Peyer's patch (tissue), 4 donors: ENCODE measurements at regions not wholly inside any gene's neighbourhood (a gene's known extent, or its start where the extent isn't known, plus 50 kb on each side); places are given as distances from the start of the nearest gene placed in this dataset.

Source experiments
- DNase-seq, 3 donors: peaks; one replicate each; pipeline ENCODE4 v3.0.0-alpha.2; 2017 to 2019
- H3K27ac ChIP-seq, 4 donors: fragments of 200-600 bp; sonication (generic); one replicate each; pipeline ENCODE4 v1.5.1; 2016 to 2019
- H3K27me3 ChIP-seq, 2 donors: fragments of 200-600 bp; sonication (generic); one replicate each; pipeline ENCODE4 v1.5.1; 2019
- H3K36me3 ChIP-seq, 3 donors: fragments of 200-600 bp; sonication (generic); one replicate each; pipeline ENCODE4 v1.5.1; 2016 to 2019
- H3K4me1 ChIP-seq, 4 donors: fragments of 200-600 bp; sonication (generic); one replicate each; pipeline ENCODE4 v1.5.1; 2016 to 2019
- H3K4me3 ChIP-seq, 4 donors: fragments of 200-600 bp; sonication (generic); 1 replicate in 3 of 4; 2 replicates in 1 of 4; pipeline ENCODE4 v1.5.1; 2016 to 2019; ENCODE audit warnings: mild to moderate bottlenecking in 1 of 4
- H3K9me3 ChIP-seq, 4 donors: fragments of 200-600 bp; sonication (generic); one replicate each; pipeline ENCODE4 v1.5.1; 2016 to 2019; ENCODE audit warnings: mild to moderate bottlenecking in 1 of 4
- CTCF ChIP-seq, 6 experiments: fragments of 450-650 bp in 4 of 6; fragments of 200-600 bp in 2 of 6; sonication (generic) in 1 of 6; IDR thresholded peaks; one replicate each; pipeline ENCODE4 v1.5.1; 2017 to 2019; ENCODE audit warnings: antibody characterized with exemption in 6 of 6, mild to moderate bottlenecking in 3 of 6, moderate library complexity in 1 of 6
- POLR2A ChIP-seq, 2 donors: fragments of 450-650 bp; IDR thresholded peaks; one replicate each; pipeline ENCODE4 v1.5.1; 2017; ENCODE audit warnings: antibody characterized with exemption in 2 of 2, mild to moderate bottlenecking in 2 of 2, moderate library complexity in 2 of 2

DNA sequence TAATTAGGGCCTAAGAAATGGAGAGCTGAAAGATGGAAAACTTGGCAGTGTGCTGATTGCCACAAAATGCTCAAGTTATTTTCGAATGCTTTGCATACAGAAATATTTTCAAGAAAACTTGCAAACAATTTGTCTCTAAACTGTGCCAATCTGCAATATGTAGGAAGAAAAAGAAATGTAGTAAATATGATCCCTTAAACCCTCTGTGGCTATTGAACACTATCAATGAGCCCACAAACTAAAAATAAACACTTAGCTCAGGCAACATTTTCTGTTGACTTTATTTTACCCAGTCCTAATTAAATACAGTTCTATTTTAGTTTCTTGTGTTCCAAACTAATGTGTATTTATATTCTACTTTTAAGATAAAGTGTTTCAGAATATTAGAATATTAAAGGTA, 342.1 kb downstream of the SEMA3D start:
- Histone ChIP-seq H3K9me3 (no peaks in the 10 kb centered on the region), H3K27me3 (no peaks in the 10 kb centered on the region), H3K4me1 (no peaks in the 10 kb centered on the region)

GRCh38 chr7:84841809-84842208, 345.0 kb downstream of the SEMA3D start:
- no peaks in the 10 kb centered on the region for H3K9me3 ChIP-seq
- no peak overlapping the region for H3K27ac ChIP-seq
- H3K4me1 ChIP-seq = no peaks in the 10 kb centered on the region
- DNase-seq = no peak
- no peaks in the 10 kb centered on the region for H3K36me3 ChIP-seq
- H3K4me3 ChIP-seq = no peak overlapping the region
- no peak for TF ChIP-seq POLR2A (IDR thresholded peaks at IDR 0.05)
- no peak for TF ChIP-seq CTCF (IDR thresholded peaks at IDR 0.05)
- no peaks in the 10 kb centered on the region for H3K27me3 ChIP-seq

More for the DNA sequence above, 342.1 kb downstream of the SEMA3D start:
- Histone ChIP-seq H3K36me3 (no peaks in the 10 kb centered on the region), H3K4me3 (no peak overlapping the region), H3K27ac (no peak overlapping the region)
- no peak for TF ChIP-seq CTCF (IDR thresholded peaks at IDR 0.05)
- TF ChIP-seq POLR2A (IDR thresholded peaks at IDR 0.05) = no peak
- DNase-seq = no peak

DNA sequence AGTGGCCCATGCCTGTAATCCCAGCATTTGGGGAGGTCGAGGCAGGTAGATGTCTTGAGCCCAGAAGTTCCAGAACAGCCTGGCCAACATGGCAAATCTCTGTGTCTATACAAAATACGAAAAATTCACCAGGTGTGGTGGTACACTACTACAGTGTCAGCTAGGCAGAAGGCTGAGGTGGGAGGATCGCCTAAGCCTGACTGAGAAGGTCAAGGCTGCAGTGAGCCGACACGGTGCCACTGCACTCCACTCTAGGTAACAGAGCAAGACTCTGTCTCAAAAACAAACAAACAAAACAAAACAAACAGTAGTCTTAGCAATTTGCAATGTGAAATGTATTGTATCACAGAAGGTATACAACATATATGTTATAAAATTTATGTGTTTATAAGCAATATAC, 348.0 kb downstream of the SEMA3D start:
- Histone ChIP-seq H3K4me3 (no peak overlapping the region), H3K36me3 (no peaks in the 10 kb centered on the region), H3K27ac (no peak overlapping the region), H3K4me1 (no peaks in the 10 kb centered on the region), H3K9me3 (no peaks in the 10 kb centered on the region), H3K27me3 (no peaks in the 10 kb centered on the region)
- DNase-seq = no peak
- TF ChIP-seq POLR2A (IDR thresholded peaks at IDR 0.05) = no peak
- TF ChIP-seq CTCF (IDR thresholded peaks at IDR 0.05) = no peak

DNA sequence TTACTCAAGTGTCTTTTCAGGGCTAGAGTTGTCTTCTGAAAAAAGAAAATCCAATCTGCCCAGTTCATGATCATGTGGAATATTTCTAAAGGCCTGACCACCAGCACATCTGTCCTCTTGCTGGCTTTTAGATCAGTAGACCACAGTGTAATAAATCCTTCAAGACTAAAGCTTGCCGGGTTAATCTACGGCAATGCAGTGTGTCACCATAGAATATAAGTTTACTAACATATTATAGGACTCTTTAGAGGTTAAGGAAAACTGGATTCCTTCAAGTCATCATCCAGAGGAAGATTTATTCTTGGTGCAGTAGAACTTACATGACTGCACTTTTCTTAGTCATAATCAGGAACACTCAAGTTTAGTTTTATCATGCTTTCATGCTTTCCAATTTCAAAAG, 349.5 kb downstream of the SEMA3D start:
- Histone ChIP-seq H3K27me3 (no peaks in the 10 kb centered on the region), H3K9me3 (no peaks in the 10 kb centered on the region), H3K4me1 (no peaks in the 10 kb centered on the region), H3K27ac (no peak overlapping the region), H3K4me3 (no peak overlapping the region), H3K36me3 (no peaks in the 10 kb centered on the region)
- no peak for DNase-seq
- TF ChIP-seq CTCF (IDR thresholded peaks at IDR 0.05) = no peak
- TF ChIP-seq POLR2A (IDR thresholded peaks at IDR 0.05) = no peak

GRCh38 chr7:84829719-84830118, 357.1 kb downstream of the SEMA3D start:
- no peaks in the 10 kb centered on the region for H3K27me3 ChIP-seq
- H3K36me3 ChIP-seq = no peaks in the 10 kb centered on the region
- H3K4me1 ChIP-seq = no peaks in the 10 kb centered on the region
- H3K27ac ChIP-seq = no peak overlapping the region
- no peaks in the 10 kb centered on the region for H3K9me3 ChIP-seq
- no peak for DNase-seq
- no peak for TF ChIP-seq POLR2A (IDR thresholded peaks at IDR 0.05)
- no peak for TF ChIP-seq CTCF (IDR thresholded peaks at IDR 0.05)
- H3K4me3 ChIP-seq = no peak overlapping the region

- Histone ChIP-seq H3K27me3 (no peaks in the 10 kb centered on the region), H3K36me3 (no peaks in the 10 kb centered on the region), H3K27ac (no peak overlapping the region), H3K4me1 (no peaks in the 10 kb centered on the region), H3K4me3 (no peak overlapping the region), H3K9me3 (no peaks in the 10 kb centered on the region)
- DNase-seq = no peak
- TF ChIP-seq POLR2A (IDR thresholded peaks at IDR 0.05) (no peak), CTCF (IDR thresholded peaks at IDR 0.05) (no peak)
Measured at GRCh38 chr7:84824057-84824651, 362.7 kb downstream of the SEMA3D start.
